HL-60 (cell line): ENCODE measurements at regions not wholly inside any gene's neighbourhood (a gene's known extent, or its start where the extent isn't known, plus 50 kb on each side); places are given as distances from the start of the nearest gene placed in this dataset.

Experiments
- DNase-seq, 2 experiments: peaks; one replicate each; pipeline ENCODE4 v3.0.0-alpha.2; 2010 to 2020; ENCODE audit warnings: low read depth in 1 of 2, low spot score in 1 of 2
- H3K27ac ChIP-seq: fragments of 250-450 bp; sonication (Bioruptor Pico); replicated peaks from 2 replicates; pipeline ENCODE4 v1.5.1; 2020; ENCODE audit warnings: mild to moderate bottlenecking, moderate library complexity
- H3K27me3 ChIP-seq: fragments of 250-450 bp; sonication (Bioruptor Pico); 2 replicates; pipeline ENCODE4 v1.5.1; 2021; ENCODE audit warnings: mild to moderate bottlenecking, moderate library complexity; ENCODE audit not compliant: insufficient read depth, poor library complexity, severe bottlenecking
- H3K4me3 ChIP-seq: replicated peaks from 2 replicates; pipeline ENCODE4 v1.5.1; 2011; ENCODE audit warnings: mild to moderate bottlenecking, control low read depth, low read length; ENCODE audit not compliant: insufficient read depth
- CTCF ChIP-seq: IDR thresholded peaks from one replicate; pipeline ENCODE4 v1.5.1; 2011; ENCODE audit warnings: low read length, control low read depth, inconsistent platforms; ENCODE audit not compliant: insufficient read depth
- GABPA ChIP-seq: IDR thresholded peaks from 2 replicates; pipeline ENCODE4 v1.6.1; 2012; ENCODE audit warnings: low read depth
- POLR2AphosphoS5 ChIP-seq: IDR thresholded peaks from 2 replicates; pipeline ENCODE4 v1.6.1; 2012; ENCODE audit warnings: low read depth
- REST ChIP-seq: IDR thresholded peaks from 2 replicates; pipeline ENCODE4 v1.6.1; 2012; ENCODE audit warnings: low read depth; ENCODE audit not compliant: insufficient replicate concordance
- SPI1 ChIP-seq: IDR thresholded peaks from 2 replicates; pipeline ENCODE4 v1.6.1; 2012; ENCODE audit warnings: low read depth, mild to moderate bottlenecking, borderline replicate concordance

GRCh38 chr18:40272630-40273231, 1682.3 kb upstream of the PIK3C3 start:
- TF ChIP-seq GABPA (no peak), SPI1 (no peak), POLR2AphosphoS5 (no peak), REST (no peak), CTCF (no peak)

GRCh38 chr18:40259115-40259835, 1695.8 kb upstream of the PIK3C3 start:
- DNase-seq = no peak
- Histone ChIP-seq H3K27me3 (no peaks in the 10 kb centered on the region), H3K4me3 (no peak overlapping the region), H3K27ac (no peak overlapping the region)
- TF ChIP-seq POLR2AphosphoS5 = no peak
- TF ChIP-seq CTCF = no peak
- no peak for TF ChIP-seq GABPA
- TF ChIP-seq SPI1 = no peak
- no peak for TF ChIP-seq REST

More at GRCh38 chr18:40272630-40273231, 1682.3 kb upstream of the PIK3C3 start:
- Histone ChIP-seq H3K4me3 (no peak overlapping the region), H3K27ac (no peak overlapping the region), H3K27me3 (no peaks in the 10 kb centered on the region)
- no peak for DNase-seq

- TF ChIP-seq GABPA (no peak), POLR2AphosphoS5 (no peak), REST (no peak), CTCF (no peak), SPI1 (no peak)
- H3K27ac ChIP-seq = no peak overlapping the region
- DNase-seq = no peak
- H3K27me3 ChIP-seq = no peaks in the 10 kb centered on the region
- H3K4me3 ChIP-seq = no peak overlapping the region
These were observed 1696.7 kb upstream of the PIK3C3 start for GRCh38 chr18:40258311-40258710.
